ENCODE measurements at regions not wholly inside any gene's neighbourhood (a gene's known extent, or its start where the extent isn't known, plus 50 kb on each side); places are given as distances from the start of the nearest gene placed in this dataset.

GRCh38 chr6:170134031-170134470 lies 156.8 kb downstream of the DLL1 start:
- no peak for TF ChIP-seq CTCF (IDR thresholded peaks at IDR 0.05; ENCODE audit: low read depth, low read length, poor library complexity, severe bottlenecking)
- no peak for TF ChIP-seq EZH2phosphoT487 (IDR thresholded peaks at IDR 0.05; ENCODE audit: borderline replicate concordance, low read length)
- H3K9me2 ChIP-seq (replicated peaks; ENCODE audit: control insufficient read depth, low read length) = no peaks in the 10 kb centered on the region
- no peaks in the 10 kb centered on the region for H3K27me3 ChIP-seq (ENCODE audit: control insufficient read depth, low read length)
- H3K79me2 ChIP-seq (ENCODE audit: control insufficient read depth, low read length) = no peaks in the 10 kb centered on the region
- no peak overlapping the region for H3K4me3 ChIP-seq (ENCODE audit: low read length)
- H4K20me1 ChIP-seq (ENCODE audit: control insufficient read depth, insufficient read depth, low read depth, low read length) = no peaks in the 10 kb centered on the region
- no peak overlapping the region for H3K4me2 ChIP-seq (ENCODE audit: low read length)
- no peaks in the 10 kb centered on the region for H3F3A ChIP-seq (ENCODE audit: control insufficient read depth, insufficient read depth)
- H3K9me3 ChIP-seq (ENCODE audit: control insufficient read depth, insufficient read depth, low read length) = peaks cover 9% of the 10 kb centered on the region; the same call in 1 of the 2 replicates
- no peaks in the 10 kb centered on the region for H3K4me1 ChIP-seq (ENCODE audit: control insufficient read depth, low read length)
- no peaks in the 10 kb centered on the region for H3K36me3 ChIP-seq (ENCODE audit: control insufficient read depth, low read length)
- no peak overlapping the region for H3K27ac ChIP-seq (ENCODE audit: low read depth, low read length)

- no peaks in the 10 kb centered on the region for H4K20me1 ChIP-seq (ENCODE audit: control insufficient read depth, insufficient read depth, low read depth, low read length)
- peaks cover 9% of the 10 kb centered on the region; the same call in 1 of the 2 replicates for H3K9me3 ChIP-seq (ENCODE audit: control insufficient read depth, insufficient read depth, low read length)
- H3K27ac ChIP-seq (ENCODE audit: low read depth, low read length) = no peak overlapping the region
- H3F3A ChIP-seq (ENCODE audit: control insufficient read depth, insufficient read depth) = no peaks in the 10 kb centered on the region
- H3K4me2 ChIP-seq (ENCODE audit: low read length) = no peak overlapping the region
- H3K9me2 ChIP-seq (replicated peaks; ENCODE audit: control insufficient read depth, low read length) = no peaks in the 10 kb centered on the region
- no peaks in the 10 kb centered on the region for H3K36me3 ChIP-seq (ENCODE audit: control insufficient read depth, low read length)
- no peaks in the 10 kb centered on the region for H3K27me3 ChIP-seq (ENCODE audit: control insufficient read depth, low read length)
- H3K4me3 ChIP-seq (ENCODE audit: low read length) = no peak overlapping the region
- TF ChIP-seq CTCF (IDR thresholded peaks at IDR 0.05; ENCODE audit: low read depth, low read length, poor library complexity, severe bottlenecking) (no peak), EZH2phosphoT487 (IDR thresholded peaks at IDR 0.05; ENCODE audit: borderline replicate concordance, low read length) (no peak)
- H3K79me2 ChIP-seq (ENCODE audit: control insufficient read depth, low read length) = no peaks in the 10 kb centered on the region
- H3K4me1 ChIP-seq (ENCODE audit: control insufficient read depth, low read length) = no peaks in the 10 kb centered on the region
Measured at GRCh38 chr6:170132561-170132991, 158.3 kb downstream of the DLL1 start.

- Histone ChIP-seq H3K27ac (ENCODE audit: low read depth, low read length) (no peak overlapping the region), H3K4me3 (ENCODE audit: low read length) (no peak overlapping the region), H3K9me2 (replicated peaks; ENCODE audit: control insufficient read depth, low read length) (no peaks in the 10 kb centered on the region), H3K9me3 (ENCODE audit: control insufficient read depth, insufficient read depth, low read length) (peaks cover 6% of the 10 kb centered on the region; the same call in 1 of the 2 replicates), H3F3A (ENCODE audit: control insufficient read depth, insufficient read depth) (no peaks in the 10 kb centered on the region), H3K27me3 (ENCODE audit: control insufficient read depth, low read length) (no peaks in the 10 kb centered on the region), H3K79me2 (ENCODE audit: control insufficient read depth, low read length) (no peaks in the 10 kb centered on the region), H3K4me2 (ENCODE audit: low read length) (no peak overlapping the region), H3K36me3 (ENCODE audit: control insufficient read depth, low read length) (no peaks in the 10 kb centered on the region), H3K4me1 (ENCODE audit: control insufficient read depth, low read length) (no peaks in the 10 kb centered on the region), H4K20me1 (ENCODE audit: control insufficient read depth, insufficient read depth, low read depth, low read length) (no peaks in the 10 kb centered on the region)
- TF ChIP-seq CTCF (IDR thresholded peaks at IDR 0.05; ENCODE audit: low read depth, low read length, poor library complexity, severe bottlenecking) (no peak), EZH2phosphoT487 (IDR thresholded peaks at IDR 0.05; ENCODE audit: borderline replicate concordance, low read length) (no peak)
Measured at GRCh38 chr6:170132011-170132521, 158.8 kb downstream of the DLL1 start.
